Embryonic facial prominence (tissue), 1 donor: ENCODE measurements at regions not wholly inside any gene's neighbourhood (a gene's known extent, or its start where the extent isn't known, plus 50 kb on each side); places are given as distances from the start of the nearest gene placed in this dataset.

Experiments
- DNase-seq: peaks from one replicate; pipeline ENCODE4 v3.0.0-alpha.2; 2016; ENCODE audit errors: extremely low spot score

DNA sequence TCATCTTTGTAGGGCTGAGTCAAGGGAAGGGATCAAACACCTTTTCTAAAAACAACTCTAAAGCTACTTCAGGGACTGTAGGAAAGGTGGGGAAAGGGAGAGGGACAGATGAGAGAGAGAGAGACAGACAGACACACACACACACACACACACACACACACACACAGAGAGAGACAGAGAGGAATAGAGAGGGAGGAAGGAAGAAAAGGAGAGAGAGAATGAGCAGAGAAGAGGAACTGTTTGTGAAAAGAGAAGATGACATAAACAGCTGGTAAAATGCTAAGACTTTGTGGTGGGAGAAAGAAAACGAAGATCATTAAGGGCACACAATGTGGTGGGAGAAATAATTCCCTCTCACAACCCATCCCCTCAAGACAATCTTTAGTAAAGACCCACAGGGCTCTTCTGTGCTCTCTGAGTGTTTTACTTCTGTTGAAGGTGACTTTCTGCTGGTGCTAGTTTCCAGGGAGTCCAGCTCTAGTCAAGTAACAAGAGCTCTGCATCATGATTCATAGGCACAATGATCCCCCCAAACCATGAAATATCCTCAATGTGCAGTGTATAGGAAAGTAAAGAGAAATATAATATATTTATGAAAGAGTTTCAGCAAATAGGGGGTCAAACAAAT is 77.2 kb upstream of the STK17B start:
- no peak for DNase-seq

DNA sequence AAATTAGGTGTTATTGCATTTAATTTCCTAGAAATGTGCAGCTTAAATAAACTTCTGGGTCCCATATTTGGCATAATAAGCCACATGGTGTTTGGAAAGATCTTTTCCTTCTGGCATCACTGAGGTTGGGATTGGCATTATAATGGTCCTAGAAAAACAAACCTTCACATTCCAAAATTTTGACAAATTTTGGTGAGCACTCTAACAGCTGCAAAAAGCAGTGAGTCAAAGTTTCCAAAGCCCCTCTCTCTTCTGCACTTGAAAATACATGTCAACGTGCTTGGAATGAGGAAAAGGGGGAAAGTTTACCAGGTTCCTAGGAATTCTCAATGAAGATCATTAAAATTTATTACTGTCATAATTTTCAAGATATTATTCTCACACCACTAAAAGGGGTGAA is 77.8 kb upstream of the STK17B start:
- no peak for DNase-seq

DNA sequence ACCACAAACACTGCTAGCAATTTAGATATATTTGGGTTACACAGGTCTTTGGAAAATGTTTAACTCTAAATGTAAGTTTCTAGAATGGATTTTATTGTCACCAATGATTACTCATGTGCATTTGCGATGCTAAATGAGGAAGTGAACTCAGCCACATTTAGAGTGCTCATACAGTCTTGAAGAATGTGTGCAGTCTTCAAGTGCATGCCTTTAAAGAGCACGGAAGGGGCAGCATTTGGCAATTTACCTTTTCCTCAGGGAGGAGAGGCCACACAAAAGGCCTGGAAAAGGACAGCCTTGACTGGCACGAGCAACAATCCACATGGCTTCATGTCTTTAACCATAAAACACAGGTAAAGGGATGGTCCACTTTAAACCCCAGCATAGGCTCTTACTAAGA is 78.5 kb upstream of the STK17B start:
- no peak for DNase-seq

DNA sequence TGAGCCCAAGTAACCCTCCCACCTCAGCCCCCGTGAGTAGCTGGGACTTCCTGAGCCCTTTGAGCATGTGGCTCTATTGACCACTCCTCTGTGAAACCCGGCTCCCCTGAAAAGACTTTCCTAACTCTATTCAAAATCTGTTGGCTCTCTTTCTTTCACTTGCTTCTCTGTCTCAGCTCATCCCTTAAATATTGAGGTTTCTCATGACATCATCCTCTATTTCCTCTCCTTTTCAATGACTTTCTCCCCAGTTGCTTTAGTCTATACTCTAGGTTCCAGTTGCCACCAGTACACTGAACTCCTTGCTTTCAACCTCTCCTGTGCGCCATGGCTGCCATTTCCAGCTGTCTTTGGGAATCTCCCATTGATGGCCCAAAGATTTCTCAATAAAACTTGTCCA is 79.8 kb upstream of the STK17B start:
- no peak for DNase-seq

DNA sequence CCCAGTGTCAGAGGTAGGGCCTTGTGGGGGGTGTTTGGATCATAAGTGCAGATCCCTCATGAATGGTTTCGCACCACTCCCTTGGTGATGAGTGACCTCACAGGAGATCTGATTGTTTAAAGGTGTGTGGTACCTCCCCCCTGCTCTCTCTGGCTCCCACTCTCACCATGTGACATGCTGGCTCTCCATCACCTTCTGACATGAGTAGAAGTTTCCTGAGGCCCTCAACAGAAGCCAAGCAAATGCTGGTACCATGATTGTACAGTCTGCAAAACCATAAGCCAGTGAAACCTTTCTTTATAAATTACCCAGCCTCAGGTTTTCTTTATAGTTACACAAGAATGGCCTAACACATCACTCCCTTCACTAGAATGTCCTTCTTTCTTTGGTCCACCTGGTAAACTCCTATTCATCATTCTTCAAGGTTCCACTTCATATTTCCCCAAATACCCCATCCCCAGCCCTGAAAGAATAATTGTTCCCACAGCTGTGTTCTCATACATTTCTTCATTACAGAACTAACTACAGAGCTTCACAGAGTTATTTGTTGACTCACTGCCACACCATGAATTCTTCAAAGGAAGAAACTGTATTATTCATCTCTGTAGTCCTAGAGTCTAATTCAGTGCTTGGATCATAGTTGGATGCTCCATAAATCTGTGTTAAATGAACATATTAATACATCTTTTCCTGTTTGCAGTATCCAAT is 81.2 kb upstream of the STK17B start:
- no peak for DNase-seq

GRCh38 chr2:196253116-196253480 is 81.7 kb upstream of the STK17B start:
- DNase-seq, result no peak

- DNase-seq, result no peak
Observed at GRCh38 chr2:196256585-196256984, 85.2 kb upstream of the STK17B start.

DNA sequence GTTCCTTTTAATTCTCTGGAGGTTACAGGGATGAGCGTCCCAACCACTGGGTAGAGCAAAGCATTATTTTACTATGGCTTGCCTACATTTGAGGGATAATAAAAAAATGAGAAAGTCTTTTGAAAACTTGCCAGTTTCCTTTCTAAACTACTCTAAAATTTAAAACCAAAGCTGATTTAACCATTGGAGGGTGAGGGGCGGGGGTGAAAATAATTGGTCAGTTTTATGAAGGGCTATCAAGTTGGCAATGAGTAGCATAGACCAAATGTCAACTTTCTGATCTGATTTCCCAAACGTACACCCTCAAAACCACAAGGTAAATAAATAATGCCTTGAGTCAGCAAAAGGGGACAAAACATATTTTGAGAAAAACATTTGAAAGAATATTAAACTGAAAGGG is 85.7 kb upstream of the STK17B start:
- no peak for DNase-seq

- DNase-seq, result no peak
Observed at GRCh38 chr2:196258407-196258806, 87.0 kb upstream of the STK17B start.

GRCh38 chr2:196259507-196260481 is 88.4 kb upstream of the STK17B start:
- no peak for DNase-seq

DNA sequence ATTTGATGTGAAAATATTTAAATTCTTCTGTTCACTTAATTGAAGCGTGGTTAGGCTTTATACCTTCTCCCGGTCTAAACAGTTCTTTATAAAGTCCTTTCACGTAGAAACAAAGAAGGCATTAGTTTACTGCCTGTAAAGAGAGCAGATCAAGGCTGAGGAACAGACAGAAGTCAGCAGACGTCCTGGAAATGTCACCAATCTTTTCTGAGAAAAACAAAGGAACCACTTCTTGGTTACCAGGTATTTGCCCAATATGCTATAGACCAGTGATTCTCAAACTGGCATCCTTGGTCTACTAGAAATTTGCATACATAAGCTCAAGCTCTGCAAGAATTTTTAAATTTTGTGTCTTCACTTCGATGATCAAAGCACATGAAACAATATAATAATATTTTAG is 89.2 kb upstream of the STK17B start:
- DNase-seq, result no peak

GRCh38 chr2:196262606-196263005 is 91.2 kb upstream of the STK17B start:
- no peak for DNase-seq

DNA sequence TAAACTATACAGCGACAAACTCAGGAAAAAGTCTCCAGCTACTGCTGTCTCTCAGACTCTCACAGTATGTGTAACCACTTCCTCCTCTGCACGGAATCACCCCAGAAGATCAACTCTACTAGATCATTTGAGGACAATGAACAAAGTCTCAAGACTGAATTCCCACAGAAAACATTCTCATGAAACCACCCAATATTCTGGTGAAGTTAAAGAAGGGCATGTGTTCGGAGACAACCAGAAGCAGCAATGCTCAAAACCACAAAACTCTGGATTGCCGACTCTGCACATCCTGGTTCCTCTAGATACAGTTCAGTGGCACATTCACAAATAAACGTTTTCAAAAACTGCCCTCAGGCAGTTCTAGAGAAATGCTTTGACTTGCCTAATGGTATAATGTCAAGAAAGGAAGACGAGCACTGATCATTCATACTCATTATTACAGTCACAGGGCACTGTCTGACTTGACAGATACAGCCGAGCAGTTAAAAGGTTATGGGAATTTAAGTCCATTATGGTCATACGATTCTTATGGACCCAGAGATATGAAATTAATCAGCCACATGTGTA is 91.9 kb upstream of the STK17B start:
- no peak for DNase-seq

GRCh38 chr2:196266351-196266750 is 95.0 kb upstream of the STK17B start:
- no peak for DNase-seq

DNA sequence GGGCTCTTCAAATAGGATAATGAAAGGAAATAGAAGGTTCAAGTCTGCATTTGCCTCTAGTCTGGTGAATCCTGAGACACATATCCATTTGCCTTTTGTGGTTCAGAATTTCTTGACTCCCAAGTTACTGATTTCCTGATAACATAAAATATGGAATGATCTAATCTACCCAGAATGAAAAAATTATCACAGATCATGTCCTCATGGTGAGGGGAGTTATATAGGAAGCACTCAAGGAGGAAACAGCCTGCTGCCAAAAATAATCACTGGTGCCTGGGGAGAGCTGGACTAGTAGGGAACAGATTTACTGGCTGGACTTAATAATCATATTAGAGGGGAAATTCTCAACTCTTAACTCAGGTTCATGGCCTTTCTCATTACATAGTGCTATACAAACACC is 95.5 kb upstream of the STK17B start:
- no peak for DNase-seq

DNA sequence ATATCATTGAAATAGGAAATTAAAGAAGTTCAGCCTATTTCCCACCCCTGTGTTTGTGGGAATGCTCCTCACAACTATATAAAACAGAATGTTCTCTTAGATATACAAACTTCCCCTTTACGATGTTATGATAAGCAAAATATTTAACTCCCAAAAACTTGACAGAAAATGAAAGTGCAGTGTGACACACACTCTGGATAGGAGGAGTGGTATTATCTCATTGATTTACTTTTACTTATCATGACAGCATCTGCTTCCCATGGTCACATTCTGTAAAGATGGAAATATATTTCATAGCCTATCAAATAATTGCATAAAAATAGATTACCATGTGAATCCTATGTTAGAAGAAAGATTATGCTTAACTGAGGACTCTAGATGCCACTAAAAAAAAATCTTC is 96.6 kb upstream of the STK17B start:
- DNase-seq, result no peak

DNA sequence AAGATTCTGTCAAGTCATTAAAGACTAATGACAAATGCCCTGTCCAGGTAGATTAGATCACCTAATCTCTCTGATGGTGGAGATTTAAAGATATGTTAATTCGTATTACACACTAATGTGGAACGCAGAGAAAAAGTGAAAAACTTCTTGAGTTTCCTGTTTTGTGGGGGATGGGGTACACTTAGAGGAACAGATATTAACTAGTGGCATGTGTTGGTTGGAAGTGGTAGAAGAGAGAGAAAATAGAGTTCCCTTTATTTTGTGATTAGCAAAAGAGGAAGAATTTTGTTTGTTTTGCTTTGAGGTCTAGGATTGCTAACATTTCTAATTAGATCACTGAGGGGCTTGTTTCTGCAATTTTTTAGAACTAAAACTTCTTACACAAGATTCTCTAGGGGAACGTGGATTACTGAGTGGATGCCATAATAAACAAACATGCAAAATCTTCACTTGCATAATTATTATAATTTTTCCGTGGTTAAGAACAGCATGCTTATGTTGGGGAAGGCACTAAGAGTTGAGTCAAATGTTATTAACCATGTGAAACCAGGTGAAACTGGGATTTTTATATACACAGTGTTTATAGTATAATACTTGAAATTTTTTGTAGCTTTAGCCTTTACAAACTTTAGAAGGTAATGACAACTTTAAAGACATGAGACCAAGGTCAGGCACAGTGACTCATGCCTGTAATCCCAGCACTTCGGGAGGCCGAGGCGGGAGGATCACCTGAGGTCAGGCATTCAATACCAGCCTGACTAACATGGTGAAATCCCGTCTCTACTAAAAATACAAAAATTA is 97.4 kb upstream of the STK17B start:
- no peak for DNase-seq

DNA sequence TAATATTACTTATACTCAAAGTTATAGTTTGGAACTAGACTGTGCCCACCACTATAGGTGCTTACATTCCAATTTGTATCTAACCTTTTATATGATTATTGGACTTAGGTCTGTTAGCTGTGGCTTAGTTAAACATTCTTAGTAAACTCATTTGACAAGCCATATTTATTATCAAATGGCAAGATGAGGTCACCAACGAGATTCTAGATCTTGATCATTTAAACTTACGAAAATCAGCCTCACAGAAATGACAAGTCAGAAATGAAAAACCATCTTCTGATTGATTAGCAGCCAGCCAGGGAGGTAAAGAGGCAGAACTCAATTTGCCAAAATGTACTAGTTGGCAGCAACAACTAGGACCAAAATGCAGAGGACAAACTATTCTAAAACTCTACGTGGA is 100.4 kb upstream of the STK17B start:
- DNase-seq, result no peak

GRCh38 chr2:196274387-196274809 is 103.0 kb upstream of the STK17B start:
- no peak for DNase-seq

GRCh38 chr2:196275646-196276352 is 104.4 kb upstream of the STK17B start:
- DNase-seq, result no peak

DNA sequence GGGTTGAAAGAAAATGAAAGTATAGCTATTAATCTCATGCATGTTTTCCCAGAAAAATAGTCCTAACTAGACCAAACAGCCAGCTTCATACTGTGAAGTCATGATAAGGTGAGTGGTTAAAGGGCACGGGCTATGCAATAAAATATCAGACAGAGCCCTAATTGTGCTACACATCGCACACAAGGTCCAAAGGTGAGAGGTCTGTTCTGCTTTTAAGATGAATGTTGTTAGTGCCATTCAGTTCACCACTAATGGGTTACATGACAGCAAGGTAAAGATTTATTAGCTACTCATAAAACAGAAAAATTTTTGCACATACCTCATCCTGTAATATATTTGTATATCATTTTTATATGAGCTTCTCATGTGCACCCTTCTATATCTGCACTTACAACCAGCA is 105.0 kb upstream of the STK17B start:
- no peak for DNase-seq
